ENCODE measurements at regions not wholly inside any gene's neighbourhood (a gene's known extent, or its start where the extent isn't known, plus 50 kb on each side); places are given as distances from the start of the nearest gene placed in this dataset.

GRCh38 chr13:84130495-84131114 is 248.3 kb upstream of the SLITRK1 start:
- no peak overlapping the region for H3K4me3 ChIP-seq (ENCODE audit: low read depth, low read length)
- no peak for DNase-seq (ENCODE audit: low read depth)
- TF ChIP-seq CTCF (IDR thresholded peaks at IDR 0.05; ENCODE audit: insufficient read depth, low read length): no peak

- no peak for DNase-seq (ENCODE audit: low read depth)
- TF ChIP-seq CTCF (IDR thresholded peaks at IDR 0.05; ENCODE audit: insufficient read depth, low read length): no peak
- no peak overlapping the region for H3K4me3 ChIP-seq (ENCODE audit: low read depth, low read length)
These were observed 247.7 kb upstream of the SLITRK1 start for GRCh38 chr13:84129966-84130365.

DNA sequence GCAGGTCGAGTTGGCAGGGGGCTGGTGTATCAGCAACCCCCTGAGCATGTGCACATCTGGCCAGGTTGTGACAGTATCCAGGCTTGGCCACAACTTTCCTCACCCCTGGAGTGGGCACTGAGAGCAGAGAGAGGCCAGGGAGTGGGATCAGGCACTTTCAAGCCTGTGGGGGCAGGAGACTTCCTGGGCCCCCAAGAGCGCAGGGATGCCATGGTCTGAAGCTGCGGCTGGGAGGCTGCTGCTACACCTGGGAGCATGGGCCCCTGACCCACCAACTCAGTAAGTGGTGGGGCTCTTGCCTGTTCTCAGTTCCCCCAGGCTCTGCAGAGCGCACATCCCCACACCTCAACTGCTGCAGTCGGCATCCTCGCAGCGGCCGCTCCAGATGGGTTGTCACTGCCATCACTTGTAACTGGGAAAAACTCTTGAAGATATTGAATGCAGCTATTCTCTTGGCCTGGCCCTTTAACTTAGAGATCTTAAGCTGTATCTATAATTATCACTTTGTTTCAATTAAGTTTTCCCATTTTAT is 245.4 kb upstream of the SLITRK1 start:
- no peak for TF ChIP-seq CTCF (IDR thresholded peaks at IDR 0.05; ENCODE audit: insufficient read depth, low read length)
- no peak for DNase-seq (ENCODE audit: low read depth)
- no peak overlapping the region for H3K4me3 ChIP-seq (ENCODE audit: low read depth, low read length)

DNA sequence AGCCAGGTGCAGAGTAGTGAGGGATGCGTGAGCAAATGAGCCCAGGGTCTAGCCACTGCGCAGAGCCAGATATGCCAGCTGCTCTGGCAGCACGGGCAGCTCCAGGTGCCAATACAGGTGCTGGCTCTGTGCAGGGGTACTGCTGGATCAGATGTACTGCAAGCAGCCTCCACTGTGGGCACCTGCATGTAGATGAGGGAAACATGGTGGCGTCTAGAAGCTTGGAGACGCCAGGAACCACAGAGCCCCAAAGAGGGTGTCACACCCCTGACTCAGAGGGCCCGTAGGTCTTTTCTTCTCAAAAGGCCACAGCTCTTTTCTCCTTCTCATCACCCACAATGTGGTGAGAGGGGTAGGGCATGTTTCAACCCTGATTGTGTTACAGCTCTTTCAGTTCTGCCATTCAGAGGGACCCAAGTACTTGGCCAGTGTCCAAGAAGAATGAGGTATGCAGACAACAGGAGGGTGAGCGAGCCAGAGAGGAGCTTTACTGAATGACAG is 244.4 kb upstream of the SLITRK1 start:
- no peak overlapping the region for H3K4me3 ChIP-seq (ENCODE audit: low read depth, low read length)
- DNase-seq (ENCODE audit: low read depth): no peak
- no peak for TF ChIP-seq CTCF (IDR thresholded peaks at IDR 0.05; ENCODE audit: insufficient read depth, low read length)

DNA sequence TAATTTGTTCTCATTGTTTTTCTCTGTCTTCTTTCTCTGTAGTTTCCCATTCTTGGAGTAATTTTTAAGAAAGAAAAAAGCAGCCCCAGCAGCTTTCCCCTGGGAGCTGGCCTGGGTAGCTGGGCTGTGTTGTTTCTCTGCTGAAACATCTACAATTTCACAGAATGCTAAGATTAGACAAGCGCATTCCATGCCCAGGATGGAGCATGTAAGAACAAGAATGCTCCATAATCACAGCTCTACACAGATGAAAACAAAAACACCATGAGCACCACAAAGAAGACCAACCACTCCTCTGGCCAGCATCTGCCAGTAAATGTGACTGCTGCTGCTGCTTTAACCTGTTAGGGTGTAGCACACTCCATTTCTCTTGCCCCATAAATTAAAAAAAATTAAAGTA is 239.2 kb upstream of the SLITRK1 start:
- peak; percentile 43 for DNase-seq (ENCODE audit: low read depth)
- no peak overlapping the region for H3K4me3 ChIP-seq (ENCODE audit: low read depth, low read length)
- TF ChIP-seq CTCF (IDR thresholded peaks at IDR 0.05; ENCODE audit: insufficient read depth, low read length): no peak

GRCh38 chr13:84118839-84119409 is 236.7 kb upstream of the SLITRK1 start:
- peak; percentile 10 for DNase-seq (ENCODE audit: low read depth)
- H3K4me3 ChIP-seq (ENCODE audit: low read depth, low read length): no peak overlapping the region
- no peak for TF ChIP-seq CTCF (IDR thresholded peaks at IDR 0.05; ENCODE audit: insufficient read depth, low read length)

Data from fibroblast of the aortic adventitia (primary cell).